ENCODE measurements at regions not wholly inside any gene's neighbourhood (a gene's known extent, or its start where the extent isn't known, plus 50 kb on each side); places are given as distances from the start of the nearest gene placed in this dataset.

DNA sequence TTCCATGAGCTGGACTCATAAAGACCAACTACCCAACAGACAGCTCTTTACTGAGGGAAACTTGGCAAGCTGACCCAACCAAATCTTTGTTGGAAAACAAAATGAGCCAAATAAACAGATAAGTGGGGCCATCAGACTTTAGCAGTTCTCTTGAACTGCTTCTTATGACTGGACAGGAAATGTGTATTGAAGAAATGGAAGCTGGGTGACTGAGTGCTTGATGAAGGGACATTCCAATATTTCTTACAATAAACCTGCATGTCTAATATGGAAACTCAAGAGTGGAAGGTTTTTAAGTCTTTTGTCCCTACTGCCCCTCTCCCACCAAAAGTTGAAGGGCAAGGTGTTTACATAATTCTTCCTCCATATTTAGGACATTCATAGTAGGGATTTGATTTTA lies 218.8 kb upstream of the NR4A3 start:
- no peak overlapping the region for H3K9ac ChIP-seq (ENCODE audit: insufficient read depth in 1 of 2, low read depth in 2 of 2, low read length in 2 of 2)
- no peak overlapping the region for H3K4me3 ChIP-seq
- no peak overlapping the region for H3K27ac ChIP-seq (ENCODE audit: extremely low read depth, low read depth, low read length)
- in situ Hi-C loops (cut with MboI) = no loop called here
- ATAC-seq = no peak
- DNase-seq (ENCODE audit: extremely low read depth in 1 of 4, low spot score in 3 of 4) = no peak
- no peaks in the 10 kb centered on the region for H3K9me3 ChIP-seq (replicated peaks; ENCODE audit: control insufficient read depth, insufficient read depth, low read depth, low read length)
- no peaks in the 10 kb centered on the region for H3K79me2 ChIP-seq (ENCODE audit: control insufficient read depth, insufficient read depth, low read length)
- H2AFZ ChIP-seq (ENCODE audit: low read depth, low read length) = no peak overlapping the region
- H3K4me1 ChIP-seq (replicated peaks in 1 of 2; ENCODE audit: control insufficient read depth in 2 of 2, insufficient read depth in 2 of 2, low read length in 2 of 2) = no peaks in the 10 kb centered on the region
- no TSS peak for BruUV-seq (replicated peaks)
- H3K27me3 ChIP-seq (ENCODE audit: control insufficient read depth in 2 of 2, insufficient read depth in 2 of 2, low read length in 2 of 2) = 0 out of 5 replicates have a peak, but pooled peaks cover 0 to 4% of the 10 kb centered on the region in 2 experiments
- ChIA-PET POLR2A (interaction anchor here (0.7 kb wide), 2 partner anchors 39 to 130 kb away, joined by 3 read pairs; no protein-coding TSS in a partner anchor), CTCF (ENCODE audit: low intra/inter-chr PET ratio) (no interaction called here)
- H3K36me3 ChIP-seq (ENCODE audit: control insufficient read depth, insufficient read depth, low read length) = no peaks in the 10 kb centered on the region
- intact Hi-C loops (cut with micrococcal nuclease) = no loop called here
- H3K4me2 ChIP-seq (ENCODE audit: insufficient read depth, low read length) = no peak overlapping the region
- TF ChIP-seq FOXK2 (conservative IDR thresholded peaks at IDR 0.05 in 1 of 2, IDR thresholded peaks at IDR 0.05 in 1 of 2; ENCODE audit: low read depth in 2 of 2) (no peak), ZNF507 (tag; conservative IDR thresholded peaks at IDR 0.05) (no peak), NFE2L1 (tag; IDR thresholded peaks at IDR 0.05; ENCODE audit: borderline replicate concordance, low read depth) (no peak), POLR2AphosphoS5 (IDR thresholded peaks at IDR 0.05; ENCODE audit: control insufficient read depth, insufficient read depth, low read depth, low read length) (no peak), NFXL1 (CRISPR knock-in tag; IDR thresholded peaks at IDR 0.05) (no peak)
- TF ChIP-seq, protein P1, sequence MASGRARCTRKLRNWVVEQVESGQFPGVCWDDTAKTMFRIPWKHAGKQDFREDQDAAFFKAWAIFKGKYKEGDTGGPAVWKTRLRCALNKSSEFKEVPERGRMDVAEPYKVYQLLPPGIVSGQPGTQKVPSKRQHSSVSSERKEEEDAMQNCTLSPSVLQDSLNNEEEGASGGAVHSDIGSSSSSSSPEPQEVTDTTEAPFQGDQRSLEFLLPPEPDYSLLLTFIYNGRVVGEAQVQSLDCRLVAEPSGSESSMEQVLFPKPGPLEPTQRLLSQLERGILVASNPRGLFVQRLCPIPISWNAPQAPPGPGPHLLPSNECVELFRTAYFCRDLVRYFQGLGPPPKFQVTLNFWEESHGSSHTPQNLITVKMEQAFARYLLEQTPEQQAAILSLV (tag; IDR thresholded peaks at IDR 0.05) = no peak
- TF ChIP-seq, protein P2, sequence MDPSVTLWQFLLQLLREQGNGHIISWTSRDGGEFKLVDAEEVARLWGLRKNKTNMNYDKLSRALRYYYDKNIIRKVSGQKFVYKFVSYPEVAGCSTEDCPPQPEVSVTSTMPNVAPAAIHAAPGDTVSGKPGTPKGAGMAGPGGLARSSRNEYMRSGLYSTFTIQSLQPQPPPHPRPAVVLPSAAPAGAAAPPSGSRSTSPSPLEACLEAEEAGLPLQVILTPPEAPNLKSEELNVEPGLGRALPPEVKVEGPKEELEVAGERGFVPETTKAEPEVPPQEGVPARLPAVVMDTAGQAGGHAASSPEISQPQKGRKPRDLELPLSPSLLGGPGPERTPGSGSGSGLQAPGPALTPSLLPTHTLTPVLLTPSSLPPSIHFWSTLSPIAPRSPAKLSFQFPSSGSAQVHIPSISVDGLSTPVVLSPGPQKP (CRISPR knock-in tag; IDR thresholded peaks at IDR 0.05) = no peak
- no peaks in the 10 kb centered on the region for H4K20me1 ChIP-seq (replicated peaks; ENCODE audit: control insufficient read depth, insufficient read depth, low read length)
- H3K9me1 ChIP-seq (ENCODE audit: control insufficient read depth, insufficient read depth, low read length) = no peaks in the 10 kb centered on the region
- FAIRE-seq = no peak
